Inferior parietal cortex (tissue), 1 donor: ENCODE measurements at regions not wholly inside any gene's neighbourhood (a gene's known extent, or its start where the extent isn't known, plus 50 kb on each side); places are given as distances from the start of the nearest gene placed in this dataset.

Experiments
- DNase-seq: peaks from one replicate; pipeline ENCODE4 v3.0.0-alpha.2; 2016; ENCODE audit errors: extremely low spot score

DNA sequence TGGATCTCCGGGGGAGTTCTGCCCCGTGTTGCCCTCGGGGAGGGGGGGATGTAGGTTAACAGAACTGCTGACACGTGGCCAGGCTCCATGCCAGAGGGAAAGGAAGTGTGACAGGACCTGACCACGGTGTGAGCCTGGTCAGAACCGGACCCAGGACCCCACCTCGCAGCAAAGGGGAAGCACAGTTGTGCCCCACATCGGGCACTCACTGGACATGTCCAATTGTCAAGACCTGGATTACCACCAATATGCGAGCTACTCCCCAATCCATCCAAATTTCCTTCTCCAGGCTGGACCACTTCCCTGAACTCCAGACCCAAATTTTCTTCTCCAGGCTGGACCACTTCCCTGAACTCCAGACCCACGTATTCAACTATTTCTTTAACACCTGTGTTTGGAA lies 78.8 kb upstream of the PIWIL1 start:
- no peak for DNase-seq

DNA sequence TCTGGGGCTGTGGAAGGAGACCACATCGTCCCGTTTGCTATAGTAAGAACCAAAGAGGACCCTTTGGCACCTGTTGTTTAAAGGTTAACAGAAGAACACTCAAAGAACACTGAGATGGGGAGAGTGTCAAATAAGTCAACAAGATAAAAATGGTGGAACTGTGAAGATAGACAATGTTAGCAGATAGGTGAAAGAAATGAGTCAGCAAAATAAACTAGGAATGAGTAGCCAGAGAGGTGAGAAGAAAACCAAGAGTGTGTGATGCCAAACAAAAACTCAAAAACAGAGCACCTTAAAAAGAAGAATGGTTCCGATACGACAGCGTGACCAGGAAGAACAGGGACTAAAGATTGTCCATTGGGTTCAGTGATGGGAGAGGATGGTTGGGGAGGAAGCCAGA lies 74.7 kb upstream of the PIWIL1 start:
- no peak for DNase-seq

DNA sequence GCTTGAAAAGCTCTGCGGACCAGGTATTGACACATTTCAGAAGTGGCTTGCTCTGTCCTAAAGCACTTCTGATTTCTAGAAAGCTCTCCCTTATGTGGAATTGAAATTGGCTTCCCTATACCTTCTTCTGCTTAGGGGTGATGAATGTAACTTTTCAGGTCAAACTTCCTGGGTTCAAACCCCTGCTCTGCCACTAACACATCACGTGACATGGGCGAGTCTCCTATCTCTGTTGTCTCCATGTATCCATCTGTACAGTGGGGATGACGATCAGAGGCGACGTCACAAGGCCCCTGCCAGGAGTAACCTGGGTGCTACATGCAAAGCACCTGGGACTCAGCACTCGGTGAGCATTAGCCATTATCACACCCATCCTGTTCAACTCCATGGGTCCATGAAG lies 73.7 kb upstream of the PIWIL1 start:
- DNase-seq: no peak

DNA sequence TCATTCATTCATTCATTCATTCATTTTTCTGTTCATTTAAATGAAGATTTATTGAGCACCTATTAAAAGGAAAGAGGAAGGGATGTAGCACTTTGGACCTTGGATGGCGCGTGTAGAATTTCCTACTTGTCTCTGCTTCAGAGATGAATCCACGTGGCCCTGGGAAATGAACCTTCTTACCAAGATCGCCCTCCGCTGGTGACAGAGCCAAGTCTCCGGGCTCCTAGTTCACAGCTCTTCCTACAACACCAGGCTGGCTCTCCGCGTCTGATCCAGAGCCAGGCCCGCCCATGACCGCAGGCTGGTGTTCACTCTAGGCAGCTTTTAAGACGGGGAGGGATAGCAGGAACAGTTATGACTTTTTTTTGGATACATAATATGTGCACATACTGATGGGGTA lies 70.9 kb upstream of the PIWIL1 start:
- no peak for DNase-seq

DNA sequence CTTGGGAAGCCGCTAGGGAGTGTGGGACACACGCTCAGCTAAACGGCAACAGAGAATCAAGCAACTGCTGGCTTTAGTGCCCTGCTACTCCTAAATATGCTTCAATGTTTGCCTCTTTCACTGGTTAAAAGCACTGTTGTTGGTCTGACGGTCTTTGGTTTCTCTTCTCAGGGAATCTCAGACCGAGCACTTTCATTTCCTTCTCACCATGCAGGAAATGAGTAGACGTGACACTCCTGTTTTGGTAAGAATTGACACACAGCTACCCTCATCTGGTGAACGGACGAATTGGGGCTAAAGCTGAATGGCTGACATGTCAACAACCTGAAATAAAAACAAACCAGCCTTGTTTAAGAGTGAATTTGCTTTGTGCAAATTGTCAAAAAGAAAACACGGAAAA lies 57.5 kb upstream of the PIWIL1 start:
- DNase-seq: peak; percentile 38

DNA sequence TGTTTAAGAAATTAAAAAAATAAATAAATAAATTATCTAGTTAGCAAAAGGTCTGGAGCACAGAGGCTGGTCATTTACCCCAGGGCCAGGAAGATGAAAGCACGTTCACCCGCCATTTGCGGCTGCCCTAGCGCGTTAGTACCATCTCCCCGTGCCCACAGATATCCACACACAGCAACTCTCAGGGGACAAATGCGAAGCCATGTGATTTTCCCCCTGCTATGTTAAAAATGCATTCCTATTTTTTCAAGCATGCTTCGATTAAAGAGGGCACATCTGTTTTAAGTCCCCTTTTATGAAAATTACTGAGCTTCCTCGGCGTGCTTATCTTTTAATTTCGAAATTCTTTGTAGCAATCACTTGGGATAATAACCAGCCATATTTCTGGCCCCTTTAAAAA lies 56.9 kb upstream of the PIWIL1 start:
- no peak for DNase-seq

DNA sequence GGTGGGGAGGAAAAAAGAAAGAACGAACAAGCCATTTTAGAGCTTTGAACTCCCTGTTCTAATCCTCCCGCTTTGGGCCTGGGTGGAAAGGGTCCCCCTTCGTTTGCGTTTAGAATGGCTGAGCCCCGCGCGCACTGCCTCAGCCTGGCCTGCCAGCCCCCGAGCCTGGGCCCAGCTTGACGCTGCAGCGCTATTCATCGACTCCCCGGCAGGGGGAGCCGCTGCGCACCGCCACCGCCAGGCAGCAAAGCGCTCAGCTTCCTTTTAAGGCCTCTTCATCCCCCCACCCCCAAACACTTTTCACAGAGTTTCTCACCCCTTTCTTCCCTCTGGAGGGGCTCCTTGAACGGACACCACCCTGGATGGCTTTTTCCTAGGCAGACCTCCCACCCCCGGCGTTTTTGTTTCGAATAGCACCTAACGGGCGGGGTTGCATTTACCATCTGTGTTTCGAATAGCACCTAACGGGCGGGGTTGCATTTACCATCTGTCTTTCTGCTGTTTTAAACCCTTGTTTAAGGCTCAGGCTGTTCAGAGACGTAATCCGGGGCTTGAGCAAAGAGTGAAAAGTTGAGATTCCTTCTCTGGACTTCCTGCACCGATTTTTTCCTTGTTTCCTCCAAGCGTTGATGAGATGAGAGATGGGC lies 56.4 kb upstream of the PIWIL1 start:
- peak; percentile 39 for DNase-seq

DNA sequence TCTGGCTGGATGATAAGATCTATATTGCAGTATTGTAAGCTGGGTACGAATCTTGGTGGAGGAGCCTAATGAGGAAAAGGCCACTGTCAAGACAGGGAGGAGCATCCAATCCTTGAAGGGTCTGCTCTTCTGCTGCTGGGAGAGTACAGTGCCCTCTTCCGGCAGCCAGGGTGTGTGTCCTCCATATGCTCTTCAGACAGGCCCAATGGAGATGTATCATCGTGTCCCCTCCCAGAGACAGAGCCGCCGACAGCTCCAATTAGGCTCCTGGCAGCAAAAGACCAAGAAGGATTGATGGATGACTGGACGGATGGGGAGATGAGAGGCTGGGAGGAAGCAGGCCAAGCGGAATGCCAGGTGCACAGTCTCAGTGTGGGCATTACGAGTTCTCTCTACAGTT lies 51.6 kb upstream of the PIWIL1 start:
- peak; percentile 1 for DNase-seq

DNA sequence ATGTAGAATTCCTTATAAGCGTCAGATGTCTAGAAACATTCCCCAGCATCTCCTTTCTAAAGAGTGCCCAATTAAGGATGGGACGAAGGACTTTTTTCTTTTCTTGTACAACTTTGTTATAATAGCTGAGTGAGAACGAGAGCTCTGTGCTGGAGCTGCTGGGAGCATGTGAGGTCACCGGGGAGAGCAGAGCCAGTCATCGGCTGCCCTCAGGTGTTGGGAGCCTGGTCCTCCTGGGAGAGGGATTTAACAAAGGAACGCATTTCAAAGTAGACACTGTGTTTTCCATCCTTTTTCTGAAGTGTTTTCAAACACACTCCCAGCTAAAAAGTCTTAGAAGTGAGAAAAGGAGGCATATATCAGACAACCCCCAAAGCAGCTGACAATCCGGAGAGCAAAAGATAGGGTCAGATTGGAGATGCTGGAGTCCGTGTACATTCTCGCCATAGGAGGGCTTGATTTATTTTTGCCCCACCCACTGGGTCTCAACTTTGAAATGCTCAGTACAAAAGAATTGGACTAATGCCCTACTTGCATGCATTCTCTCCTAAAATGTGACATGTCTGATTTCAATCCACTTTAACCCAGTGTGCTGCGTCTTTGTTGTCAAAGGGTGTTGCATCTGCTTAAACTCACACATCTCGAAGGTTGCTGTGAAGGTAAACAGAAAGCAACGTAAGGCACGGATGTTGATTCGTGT lies 50.8 kb upstream of the PIWIL1 start:
- no peak for DNase-seq
